ENCODE measurements at regions not wholly inside any gene's neighbourhood (a gene's known extent, or its start where the extent isn't known, plus 50 kb on each side); places are given as distances from the start of the nearest gene placed in this dataset.

- H3K36me3 ChIP-seq (ENCODE audit: control insufficient read depth in 4 of 4, insufficient read depth in 3 of 4, low read depth in 1 of 4, low read length in 3 of 4): no peaks in the 10 kb centered on the region
- H3K9me3 ChIP-seq (ENCODE audit: control insufficient read depth in 4 of 4, low read length in 3 of 4): no peaks in the 10 kb centered on the region
- H3K27me3 ChIP-seq (ENCODE audit: control insufficient read depth in 4 of 4, insufficient read depth in 4 of 4, low read length in 3 of 4): peaks cover 0 to 3% (median 0%) of the 10 kb centered on the region in 4 donors
- no peak for DNase-seq (ENCODE audit: low spot score)
- H3K4me1 ChIP-seq (ENCODE audit: control insufficient read depth in 4 of 4, insufficient read depth in 4 of 4, low read length in 3 of 4): no peaks in the 10 kb centered on the region
- no peak overlapping the region for H3K4me3 ChIP-seq (ENCODE audit: low read depth in 1 of 3, low read length in 3 of 3)
- no peak overlapping the region for H3K27ac ChIP-seq (ENCODE audit: low read depth in 1 of 2, low read length in 2 of 2)
- no peak overlapping the region for H3K9ac ChIP-seq (ENCODE audit: low read depth in 1 of 2, low read length in 2 of 2)
- TF ChIP-seq EGR1 (IDR thresholded peaks at IDR 0.05; ENCODE audit: low read depth in 2 of 2): no peak
- peak in 1 of 2 donors; percentile 48 for TF ChIP-seq RAD21 (IDR thresholded peaks at IDR 0.05)
- TF ChIP-seq, protein P1, sequence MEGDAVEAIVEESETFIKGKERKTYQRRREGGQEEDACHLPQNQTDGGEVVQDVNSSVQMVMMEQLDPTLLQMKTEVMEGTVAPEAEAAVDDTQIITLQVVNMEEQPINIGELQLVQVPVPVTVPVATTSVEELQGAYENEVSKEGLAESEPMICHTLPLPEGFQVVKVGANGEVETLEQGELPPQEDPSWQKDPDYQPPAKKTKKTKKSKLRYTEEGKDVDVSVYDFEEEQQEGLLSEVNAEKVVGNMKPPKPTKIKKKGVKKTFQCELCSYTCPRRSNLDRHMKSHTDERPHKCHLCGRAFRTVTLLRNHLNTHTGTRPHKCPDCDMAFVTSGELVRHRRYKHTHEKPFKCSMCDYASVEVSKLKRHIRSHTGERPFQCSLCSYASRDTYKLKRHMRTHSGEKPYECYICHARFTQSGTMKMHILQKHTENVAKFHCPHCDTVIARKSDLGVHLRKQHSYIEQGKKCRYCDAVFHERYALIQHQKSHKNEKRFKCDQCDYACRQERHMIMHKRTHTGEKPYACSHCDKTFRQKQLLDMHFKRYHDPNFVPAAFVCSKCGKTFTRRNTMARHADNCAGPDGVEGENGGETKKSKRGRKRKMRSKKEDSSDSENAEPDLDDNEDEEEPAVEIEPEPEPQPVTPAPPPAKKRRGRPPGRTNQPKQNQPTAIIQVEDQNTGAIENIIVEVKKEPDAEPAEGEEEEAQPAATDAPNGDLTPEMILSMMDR (IDR thresholded peaks at IDR 0.05; ENCODE audit: low read depth, low read length, missing input control): peak; percentile 18
- 63% methylated on average over 2 of the region's 2 CpGs for WGBS
Observed at GRCh38 chr4:120977435-120977997, 55.0 kb upstream of the PRDM5 start.

- no peak for TF ChIP-seq HNF4G (IDR thresholded peaks at IDR 0.05)
- H3K27me3 ChIP-seq (ENCODE audit: control insufficient read depth in 4 of 4, insufficient read depth in 4 of 4, low read length in 3 of 4): peaks cover 0 to 2% (median 0%) of the 10 kb centered on the region in 4 donors
- H3K9ac ChIP-seq (ENCODE audit: low read depth in 1 of 2, low read length in 2 of 2): no peak overlapping the region
- H3K4me1 ChIP-seq (ENCODE audit: control insufficient read depth in 4 of 4, insufficient read depth in 4 of 4, low read length in 3 of 4): no peaks in the 10 kb centered on the region
- no peak overlapping the region for H3K27ac ChIP-seq (ENCODE audit: low read depth in 1 of 2, low read length in 2 of 2)
- no peaks in the 10 kb centered on the region for H3K9me3 ChIP-seq (ENCODE audit: control insufficient read depth in 4 of 4, low read length in 3 of 4)
- no peak overlapping the region for H3K4me3 ChIP-seq (ENCODE audit: low read depth in 1 of 3, low read length in 3 of 3)
- no peak for DNase-seq (ENCODE audit: low spot score)
- WGBS: 82% methylated on average over 1 of the region's 1 CpG
- no peaks in the 10 kb centered on the region for H3K36me3 ChIP-seq (ENCODE audit: control insufficient read depth in 4 of 4, insufficient read depth in 3 of 4, low read depth in 1 of 4, low read length in 3 of 4)
Observed at GRCh38 chr4:120973207-120973606, 50.7 kb upstream of the PRDM5 start.

All from liver (tissue), 8 donors.